NCI-H748 (cell line): ENCODE measurements at regions not wholly inside any gene's neighbourhood (a gene's known extent, or its start where the extent isn't known, plus 50 kb on each side); places are given as distances from the start of the nearest gene placed in this dataset.

ENCODE experiments used
- DNase-seq: peaks from one replicate; lab custom pipeline; 2025; ENCODE audit not compliant: unreplicated experiment; lab: John Stamatoyannopoulos, UW

DNA sequence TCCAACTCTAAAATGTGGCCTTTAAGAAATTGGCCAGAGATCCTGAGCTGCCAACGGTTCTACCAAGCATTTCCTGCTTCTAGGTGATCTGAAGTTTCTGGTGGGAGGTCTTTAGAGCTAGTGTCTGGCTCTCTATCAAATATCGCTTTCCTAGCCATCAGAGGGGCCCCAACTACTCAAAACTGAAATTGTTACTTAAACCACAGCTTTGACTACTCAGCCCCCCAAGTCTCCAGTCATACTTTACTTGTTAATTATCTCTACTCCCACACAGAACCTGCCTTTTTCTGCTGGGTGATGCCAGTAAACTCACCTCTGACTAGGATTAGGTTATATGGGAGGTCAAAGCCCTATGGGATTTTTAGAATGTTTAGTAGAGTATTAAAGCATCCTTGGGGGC, 95.1 kb downstream of the FASLG start:
- DNase-seq = no peak

GRCh38 chr1:172754609-172755008, 95.7 kb downstream of the FASLG start:
- no peak for DNase-seq

- DNase-seq = no peak
Measured at GRCh38 chr1:172755099-172755498, 96.2 kb downstream of the FASLG start.

- DNase-seq = no peak
Measured at GRCh38 chr1:172756024-172756423, 97.1 kb downstream of the FASLG start.

- no peak for DNase-seq
Measured at GRCh38 chr1:172758259-172758658, 99.4 kb downstream of the FASLG start.

GRCh38 chr1:172760121-172760520, 101.2 kb downstream of the FASLG start:
- no peak for DNase-seq

DNA sequence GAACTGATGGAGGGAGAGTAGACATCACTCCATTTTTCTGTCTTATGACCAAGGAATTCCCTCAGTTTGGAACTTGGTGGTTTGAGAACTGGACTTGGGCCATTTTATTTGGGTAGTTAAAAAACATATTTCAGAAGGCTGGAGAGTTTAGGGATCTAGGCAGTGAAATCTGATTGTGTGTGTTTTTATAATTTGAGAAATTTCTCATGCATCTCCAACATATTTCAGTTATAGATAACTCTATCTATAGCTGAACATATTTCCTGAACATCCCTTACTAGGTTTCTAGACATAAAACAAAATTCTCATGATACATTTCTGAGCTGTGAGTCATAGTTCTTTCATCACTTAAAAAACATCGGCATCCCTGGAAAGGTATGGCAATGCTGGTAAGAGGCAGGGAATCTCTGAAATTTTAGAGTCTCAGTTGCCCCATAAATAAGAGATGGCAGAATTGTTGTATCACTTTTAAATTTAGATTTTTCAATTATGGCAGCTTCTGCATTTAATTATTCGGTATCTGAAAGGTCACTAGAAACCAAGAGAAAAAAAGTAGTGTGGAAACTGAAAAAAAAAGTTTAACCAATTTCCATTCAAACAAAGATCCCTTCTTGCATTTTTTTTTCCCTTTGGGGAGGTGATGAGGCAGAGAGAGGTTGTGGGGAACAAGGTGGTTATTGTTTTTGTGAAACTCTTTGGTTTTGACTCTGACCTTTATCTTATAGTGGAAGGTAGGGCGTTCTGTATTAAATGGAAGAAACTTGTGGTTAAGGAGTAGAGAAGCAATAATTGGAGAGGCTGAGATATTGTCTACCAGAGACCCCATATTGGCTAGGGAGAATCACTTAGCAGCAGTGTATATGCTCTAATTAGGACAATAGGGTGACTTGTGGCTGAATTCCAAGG, 102.9 kb downstream of the FASLG start:
- DNase-seq = no peak

- no peak for DNase-seq
Measured at GRCh38 chr1:172763057-172763456, 104.2 kb downstream of the FASLG start.

DNA sequence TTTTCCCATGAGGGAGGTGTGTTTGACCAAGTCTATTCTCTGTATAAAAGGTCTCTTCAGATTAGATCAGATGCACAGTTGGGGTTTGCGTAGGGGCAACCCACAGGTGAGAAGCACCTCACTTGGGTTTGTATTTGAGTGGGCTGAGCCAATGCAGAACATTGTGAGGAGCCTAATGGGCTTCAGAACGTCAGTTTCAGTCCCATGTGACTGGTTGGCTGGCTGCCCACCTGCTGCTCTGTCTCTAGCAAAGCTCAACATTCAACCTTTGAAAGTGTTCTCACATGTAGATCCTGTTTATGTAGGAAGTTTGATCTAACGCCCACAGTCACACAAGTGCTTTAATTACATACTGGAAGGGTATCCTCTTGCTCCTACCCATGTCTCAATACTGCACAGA, 105.5 kb downstream of the FASLG start:
- DNase-seq = no peak

- no peak for DNase-seq
Measured at GRCh38 chr1:172766462-172766861, 107.6 kb downstream of the FASLG start.

GRCh38 chr1:172770071-172770470, 111.2 kb downstream of the FASLG start:
- no peak for DNase-seq

GRCh38 chr1:172774561-172774960, 115.7 kb downstream of the FASLG start:
- no peak for DNase-seq

DNA sequence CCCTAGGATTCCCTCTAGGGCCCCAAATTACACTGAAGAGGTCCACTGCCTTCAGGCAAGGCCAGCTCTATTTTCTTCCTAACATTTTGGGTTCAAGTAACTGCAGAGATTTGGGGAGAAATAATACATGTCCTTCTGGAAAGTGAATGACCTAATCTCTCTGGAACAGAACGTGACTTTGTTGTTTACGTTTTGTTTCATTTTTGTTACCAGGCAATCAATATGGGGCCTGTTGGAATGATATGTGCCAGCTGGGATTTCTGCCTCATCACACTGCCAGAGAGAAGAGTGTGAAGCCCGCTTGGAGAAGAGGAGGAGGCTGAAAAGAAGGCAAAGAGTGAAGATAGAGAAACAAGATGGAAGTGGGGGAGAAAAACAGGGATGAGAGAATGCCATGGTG, 116.7 kb downstream of the FASLG start:
- DNase-seq = no peak

DNA sequence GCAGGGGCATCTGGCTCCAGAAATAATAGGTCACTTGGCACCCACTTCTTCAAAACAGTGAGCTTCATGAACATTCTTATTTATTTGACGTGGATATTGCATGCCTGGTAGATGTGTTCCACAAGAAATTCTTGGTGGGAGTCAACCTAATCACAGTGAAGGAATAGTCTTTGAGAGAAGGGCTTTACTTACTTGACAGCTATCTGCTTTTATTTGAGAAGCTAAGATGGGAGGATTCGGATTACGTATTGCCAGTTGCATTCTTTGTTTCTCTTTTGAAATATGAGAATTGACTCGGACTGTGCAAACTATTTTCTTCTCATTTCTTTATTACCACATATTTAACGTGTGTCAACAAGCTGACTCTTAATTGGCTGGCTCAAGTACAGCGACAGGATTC, 117.2 kb downstream of the FASLG start:
- no peak for DNase-seq

DNA sequence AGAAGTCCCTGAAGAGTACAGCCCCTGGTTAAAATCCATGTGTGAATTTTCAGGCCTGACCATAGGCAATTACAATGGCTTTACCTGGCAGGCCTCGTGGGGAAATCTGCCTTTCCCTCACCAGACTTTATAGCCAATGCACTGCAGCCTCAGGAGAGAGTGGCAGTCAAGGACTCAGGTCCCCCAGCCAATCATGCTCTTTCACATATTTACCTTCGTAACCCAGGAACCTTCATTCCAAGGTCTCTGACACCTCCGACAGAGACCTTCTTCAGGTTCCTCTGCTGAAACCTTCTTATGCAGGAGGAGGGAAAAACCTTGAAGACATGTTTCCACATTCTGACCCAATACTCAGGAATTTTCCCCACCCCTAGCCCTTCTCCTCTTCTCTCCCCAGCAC, 118.9 kb downstream of the FASLG start:
- no peak for DNase-seq

- DNase-seq = no peak
Measured at GRCh38 chr1:172778456-172779455, 119.9 kb downstream of the FASLG start.

DNA sequence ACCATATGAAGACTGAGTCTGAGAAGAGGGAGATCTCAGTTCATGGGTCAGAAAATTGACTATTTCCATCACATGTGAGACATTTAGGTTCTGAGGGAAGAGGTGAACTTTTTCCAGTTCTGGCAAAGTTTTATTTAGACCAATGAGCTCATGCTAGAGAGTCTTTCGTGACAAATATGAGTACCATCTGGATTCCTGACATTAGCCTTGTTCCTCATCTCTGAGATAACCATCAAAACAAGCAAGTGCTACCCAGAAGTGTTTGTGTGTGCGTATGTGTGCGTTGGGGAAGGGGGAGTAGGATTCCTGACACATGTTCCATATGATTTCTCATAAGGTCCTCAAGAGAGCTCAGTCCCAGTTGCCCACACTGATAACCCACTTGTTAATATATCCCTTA, 120.6 kb downstream of the FASLG start:
- no peak for DNase-seq

GRCh38 chr1:172781513-172782140, 122.7 kb downstream of the FASLG start:
- DNase-seq = no peak

GRCh38 chr1:172789840-172790239, 130.9 kb downstream of the FASLG start:
- no peak for DNase-seq

DNA sequence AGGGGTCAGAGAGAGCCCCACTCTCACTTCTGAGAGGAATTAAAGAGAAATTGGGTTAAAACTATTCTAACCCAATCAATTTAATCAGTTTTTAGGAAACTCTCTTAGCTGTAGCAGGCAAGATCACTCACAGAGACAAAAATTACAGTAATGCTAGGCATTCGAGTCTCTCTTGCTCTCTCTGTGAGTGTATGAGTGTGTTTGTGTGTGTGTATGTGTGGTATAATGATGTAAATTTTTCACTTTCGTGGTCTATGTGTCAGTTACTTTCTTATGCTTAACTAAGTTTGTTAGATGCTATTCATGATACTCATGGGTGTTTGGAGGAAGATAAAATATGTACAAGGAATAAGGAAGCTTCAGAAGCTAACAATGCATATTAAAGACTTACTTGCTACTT, 131.3 kb downstream of the FASLG start:
- no peak for DNase-seq

DNA sequence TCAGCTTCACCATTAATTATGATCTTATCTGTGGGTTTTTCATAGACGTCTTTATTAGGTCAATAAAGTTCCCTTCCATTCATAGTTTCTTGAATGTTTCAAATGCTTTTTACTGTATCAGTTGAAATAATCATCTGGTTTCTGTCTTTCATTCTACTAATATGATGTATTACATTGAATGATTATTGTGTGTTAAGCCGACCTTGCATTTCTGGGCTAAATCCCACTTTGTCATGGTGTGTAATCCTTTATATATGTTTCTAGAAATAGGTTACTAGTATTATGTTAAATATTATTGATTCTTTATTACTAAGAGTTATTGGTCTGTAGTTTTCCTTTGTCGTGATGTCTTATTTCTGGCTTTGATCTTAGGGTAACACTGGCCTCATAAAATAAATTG, 134.9 kb downstream of the FASLG start:
- no peak for DNase-seq
